ENCODE measurements at regions not wholly inside any gene's neighbourhood (a gene's known extent, or its start where the extent isn't known, plus 50 kb on each side); places are given as distances from the start of the nearest gene placed in this dataset.
"Not testable (repeated sequence)": the region's sequence is repeated elsewhere in the genome, so short reads cannot be mapped to it uniquely, and the experiment has no call there.

GRCh38 chr2:194917519-194917918 is 739.5 kb upstream of the SLC39A10 start:
- no peak for DNase-seq

GRCh38 chr2:194915485-194915884 is 741.5 kb upstream of the SLC39A10 start:
- DNase-seq = no peak

GRCh38 chr2:194907569-194907968 is 749.5 kb upstream of the SLC39A10 start:
- no peak for DNase-seq

- no peak for DNase-seq
These were observed 760.2 kb upstream of the SLC39A10 start for GRCh38 chr2:194896871-194897270.

- no peak for DNase-seq
These were observed 773.3 kb upstream of the SLC39A10 start for GRCh38 chr2:194883711-194884110.

DNA sequence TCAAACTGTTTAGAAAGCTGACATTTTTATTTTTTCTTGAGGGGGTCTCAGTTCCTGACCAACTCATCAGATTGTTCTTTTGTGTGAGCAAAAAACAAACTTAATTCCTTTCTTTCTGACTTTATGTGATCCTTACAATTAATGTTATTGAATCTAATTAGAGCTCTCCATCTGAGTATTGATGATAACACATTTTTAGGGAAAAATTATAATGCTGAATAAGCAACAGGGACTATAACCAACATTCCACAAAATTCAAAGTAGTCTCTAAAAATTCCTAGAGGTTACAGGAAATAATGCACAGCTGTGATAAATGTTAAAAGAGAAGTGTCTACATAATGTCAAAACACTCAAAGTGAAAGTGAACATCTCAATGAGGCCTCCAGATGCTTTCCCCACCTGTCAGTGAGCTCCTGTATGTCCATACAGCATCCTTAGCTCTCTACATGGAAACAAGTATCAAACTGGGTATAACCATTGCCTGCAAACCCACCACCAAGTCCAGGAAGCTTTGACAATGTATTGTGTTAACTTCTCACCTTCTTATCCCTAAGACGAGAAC is 786.0 kb upstream of the SLC39A10 start:
- DNase-seq = no peak

DNA sequence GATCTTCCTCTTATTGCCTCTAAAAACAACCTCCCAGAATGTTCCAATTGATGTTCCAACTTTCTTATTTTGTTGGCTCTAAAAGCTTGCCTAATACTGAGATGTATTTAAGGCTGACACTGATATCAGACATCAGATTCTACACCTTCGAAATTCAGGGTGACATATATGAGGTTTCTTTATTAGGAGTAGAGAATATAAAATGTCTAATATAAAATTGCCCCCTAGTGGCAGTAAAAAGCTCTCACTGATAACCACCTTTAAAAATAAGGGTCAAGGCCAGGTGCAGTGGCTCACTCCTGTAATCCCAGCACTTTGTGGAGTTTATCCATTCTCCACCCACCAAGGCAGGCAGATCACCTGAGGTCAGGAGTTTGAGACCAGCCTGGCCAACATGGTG is 789.7 kb upstream of the SLC39A10 start:
- peak; percentile 11 for DNase-seq

DNA sequence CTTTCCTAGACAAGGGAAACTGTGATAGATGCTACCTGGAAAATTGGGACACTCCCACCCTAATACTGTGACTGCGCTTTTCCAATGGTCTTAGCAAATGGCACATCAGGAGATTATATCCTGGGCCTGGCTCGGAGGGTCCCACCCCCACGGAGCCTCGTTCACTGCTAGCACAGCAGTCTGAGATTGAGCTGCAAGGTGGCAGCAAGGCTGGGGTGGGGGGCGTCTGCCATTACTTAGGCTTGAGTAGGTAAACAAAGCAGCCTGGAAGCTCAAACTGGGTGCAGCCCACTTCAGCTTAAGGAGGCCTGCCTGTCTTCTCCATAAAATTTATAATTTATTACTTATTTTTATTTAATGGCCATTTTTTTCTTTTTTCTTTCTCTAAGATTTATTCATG is 802.1 kb upstream of the SLC39A10 start:
- DNase-seq = no peak

- DNase-seq = no peak
These were observed 814.2 kb upstream of the SLC39A10 start for GRCh38 chr2:194842871-194843270.

DNA sequence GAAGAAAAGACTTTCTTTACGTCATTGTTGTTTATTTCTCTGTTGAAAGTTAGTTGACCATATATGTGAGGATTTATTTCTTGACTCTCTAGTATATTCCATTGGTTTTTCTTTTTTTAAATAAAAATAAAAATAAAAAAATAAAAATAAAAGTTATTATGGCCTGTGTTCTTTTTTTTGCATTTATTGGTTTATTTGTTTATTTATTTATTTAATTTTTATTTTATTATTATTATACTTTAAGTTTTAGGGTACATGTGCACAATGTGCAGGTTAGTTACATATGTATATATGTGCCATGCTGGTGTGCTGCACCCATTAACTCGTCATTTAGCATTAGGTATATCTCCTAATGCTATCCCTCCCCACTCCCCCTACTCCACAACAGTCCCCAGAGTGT is 822.7 kb upstream of the SLC39A10 start:
- DNase-seq = not testable (repeated sequence)

DNA sequence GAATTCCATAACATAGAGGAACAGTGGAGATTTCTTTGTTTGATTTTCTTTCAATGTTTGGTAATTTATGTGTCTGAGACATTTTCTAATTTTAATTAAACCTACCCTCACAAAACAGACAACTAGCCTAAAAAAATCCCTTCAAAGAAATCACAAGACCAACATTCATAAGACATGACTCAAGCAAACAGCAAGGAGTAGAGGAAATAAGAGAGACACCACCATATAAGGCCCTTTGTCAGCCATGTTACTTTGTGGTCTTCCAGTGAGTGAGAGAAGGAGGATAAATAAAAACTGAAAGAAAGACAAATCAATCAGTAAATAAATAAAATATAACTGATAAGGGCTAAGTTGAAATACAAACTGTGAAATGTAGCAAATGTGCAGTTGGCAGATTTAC is 830.8 kb upstream of the SLC39A10 start:
- peak; percentile 47 for DNase-seq

DNA sequence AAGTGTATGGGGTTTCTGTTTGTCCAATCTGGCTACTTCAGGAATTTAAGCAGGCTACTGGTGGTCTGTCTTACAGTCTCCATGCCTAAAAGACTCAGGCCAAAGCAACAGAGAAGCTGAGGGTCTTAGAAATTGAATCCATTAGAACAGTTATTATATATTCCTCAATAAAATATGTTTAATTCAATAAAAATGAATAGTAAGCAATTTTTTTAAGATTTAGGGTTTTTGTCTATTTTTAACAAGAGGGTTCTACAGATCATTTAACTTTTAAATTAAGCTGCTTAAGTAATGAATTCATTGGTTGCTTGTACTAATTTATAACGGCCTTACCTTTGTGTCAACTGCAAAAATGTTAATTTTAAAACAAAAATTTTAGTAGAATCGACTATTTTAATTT is 832.6 kb upstream of the SLC39A10 start:
- DNase-seq = no peak

- no peak for DNase-seq
These were observed 834.4 kb upstream of the SLC39A10 start for GRCh38 chr2:194822657-194823056.

DNA sequence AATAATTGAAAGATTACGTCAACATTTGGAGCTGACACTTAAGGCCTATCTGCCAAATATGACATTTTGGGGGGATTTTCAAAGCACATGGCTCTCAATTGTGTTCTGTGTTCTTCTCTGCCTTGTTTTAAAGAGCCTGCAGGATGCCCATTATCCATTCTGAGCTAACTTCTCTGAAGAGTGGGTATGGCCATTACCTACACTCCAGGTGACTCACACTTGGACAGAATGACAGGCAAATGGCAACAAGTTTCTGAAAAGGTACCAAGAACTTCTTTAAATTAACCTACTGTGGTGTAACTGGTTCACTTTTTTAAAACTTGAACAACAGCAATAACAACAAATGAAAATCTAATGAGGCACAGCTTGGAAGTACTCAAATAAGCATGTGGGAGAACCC is 834.9 kb upstream of the SLC39A10 start:
- DNase-seq = no peak

GRCh38 chr2:194819367-194819766 is 837.7 kb upstream of the SLC39A10 start:
- DNase-seq = peak; percentile 10

DNA sequence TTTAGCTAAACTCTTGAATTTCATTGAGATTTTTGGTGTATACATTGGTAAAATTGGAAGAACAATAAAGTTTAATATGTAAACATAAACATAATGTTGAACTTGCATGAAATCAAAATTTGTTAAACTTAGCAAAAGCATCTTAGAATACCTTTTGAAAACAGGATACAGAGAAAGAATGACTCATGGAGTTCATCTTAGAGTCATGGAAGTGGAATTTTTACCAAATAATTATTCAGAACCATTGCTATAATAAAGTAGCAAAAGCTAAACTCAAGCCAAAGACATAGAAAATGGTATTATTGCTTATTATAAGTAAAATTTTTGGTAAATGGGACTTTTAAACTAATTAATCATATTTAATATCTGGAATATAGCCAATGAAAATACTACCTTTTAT is 841.6 kb upstream of the SLC39A10 start:
- DNase-seq = peak; percentile 5

GRCh38 chr2:194802589-194802988 is 854.4 kb upstream of the SLC39A10 start:
- no peak for DNase-seq

- DNase-seq = not testable (repeated sequence)
These were observed 870.0 kb upstream of the SLC39A10 start for GRCh38 chr2:194787071-194787470.

GRCh38 chr2:194771394-194771793 is 885.6 kb upstream of the SLC39A10 start:
- not testable (repeated sequence) for DNase-seq

DNA sequence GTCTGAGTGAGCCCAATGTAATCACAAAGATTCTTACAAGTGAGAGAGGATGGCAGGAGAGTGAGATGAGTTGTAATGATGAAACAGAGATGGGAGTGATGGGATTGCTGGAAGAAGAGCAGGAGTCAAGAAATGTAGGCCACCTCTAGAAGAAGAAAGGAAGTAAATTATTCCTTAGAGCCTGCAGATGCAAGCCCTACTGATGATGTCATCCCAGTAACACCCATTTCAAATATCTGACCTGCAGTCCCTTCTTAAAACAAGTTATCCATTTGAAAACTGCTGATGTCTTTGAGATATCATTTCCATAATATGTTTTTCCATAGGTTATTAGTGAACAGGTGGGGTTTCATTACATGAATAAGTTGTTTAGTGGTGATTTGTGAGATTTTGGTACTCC is 888.0 kb upstream of the SLC39A10 start:
- DNase-seq = no peak

- no peak for DNase-seq
These were observed 891.3 kb upstream of the SLC39A10 start for GRCh38 chr2:194765723-194766122.

DNA sequence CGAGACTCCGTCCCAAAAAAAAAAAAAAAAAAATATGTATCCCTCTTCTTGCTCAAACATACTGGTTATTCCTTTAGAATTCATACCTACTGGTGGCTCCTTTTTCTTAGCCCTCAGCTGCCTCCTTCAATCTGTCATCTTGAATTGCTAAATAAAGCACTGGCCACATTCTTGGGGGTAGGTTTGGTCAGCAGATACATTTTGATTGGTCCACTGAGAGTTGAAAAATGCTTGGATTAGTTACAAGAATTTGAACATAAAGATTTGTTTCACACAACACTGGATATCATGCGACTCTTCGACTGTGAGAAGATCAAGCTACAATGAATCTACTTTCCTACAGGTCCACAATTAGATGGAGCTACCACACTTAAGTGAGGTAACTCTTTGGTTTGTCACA is 906.1 kb upstream of the SLC39A10 start:
- peak; percentile 71 for DNase-seq

- DNase-seq = no peak
These were observed 911.4 kb upstream of the SLC39A10 start for GRCh38 chr2:194745557-194746146.

GRCh38 chr2:194742706-194743105 is 914.3 kb upstream of the SLC39A10 start:
- peak; percentile 27 for DNase-seq

GRCh38 chr2:194739217-194739616 is 917.8 kb upstream of the SLC39A10 start:
- no peak for DNase-seq
